HG02678 (cell line): ENCODE measurements at regions not wholly inside any gene's neighbourhood (a gene's known extent, or its start where the extent isn't known, plus 50 kb on each side); places are given as distances from the start of the nearest gene placed in this dataset.
A peak's percentile ranks its signal among the peaks of the same experiment; 100 is the strongest.

ENCODE experiments used
- ATAC-seq: cut with Tn5 transposase; IDR thresholded peaks from one replicate; pipeline ENCODE4 v1.9.1; 2021; ENCODE audit warnings: mild to moderate bottlenecking, moderate library complexity; ENCODE audit not compliant: unreplicated experiment

DNA sequence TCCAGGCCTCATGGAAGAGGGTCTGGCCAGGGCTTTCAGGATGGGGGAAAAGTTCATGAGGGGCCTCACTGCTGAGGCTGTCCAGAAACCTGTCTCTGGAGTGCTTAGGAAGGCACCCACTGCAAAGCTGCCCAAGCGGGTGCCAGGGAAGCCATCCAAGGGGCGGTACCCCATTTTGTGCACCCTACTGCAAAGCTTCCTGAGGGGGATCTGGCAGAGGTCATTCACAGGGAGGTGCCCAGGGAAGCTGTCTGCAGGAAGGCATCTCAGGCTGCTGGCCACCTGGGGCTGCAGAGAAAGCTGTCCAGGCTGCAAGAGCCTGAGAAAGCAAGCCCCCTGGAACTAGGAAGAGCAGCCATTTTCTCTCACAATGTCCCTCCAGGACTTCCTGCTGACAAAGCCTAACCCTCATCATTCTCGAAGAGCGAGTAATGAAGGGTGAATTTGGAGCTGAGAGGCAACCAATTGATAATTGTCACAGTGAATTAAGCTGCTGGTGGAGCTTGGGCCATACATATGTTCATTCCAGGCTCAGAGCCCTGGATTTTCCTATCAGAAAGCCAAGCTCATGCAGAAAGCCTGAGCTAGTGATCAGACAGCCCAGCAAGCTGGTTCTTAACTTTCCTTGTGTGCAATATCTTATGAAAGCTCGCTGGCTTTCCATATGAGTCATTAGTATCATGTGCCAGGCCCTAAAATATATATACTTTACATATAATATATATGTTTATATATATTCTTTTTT lies 62.2 kb upstream of the SLC22A16 start:
- ATAC-seq, result no peak

DNA sequence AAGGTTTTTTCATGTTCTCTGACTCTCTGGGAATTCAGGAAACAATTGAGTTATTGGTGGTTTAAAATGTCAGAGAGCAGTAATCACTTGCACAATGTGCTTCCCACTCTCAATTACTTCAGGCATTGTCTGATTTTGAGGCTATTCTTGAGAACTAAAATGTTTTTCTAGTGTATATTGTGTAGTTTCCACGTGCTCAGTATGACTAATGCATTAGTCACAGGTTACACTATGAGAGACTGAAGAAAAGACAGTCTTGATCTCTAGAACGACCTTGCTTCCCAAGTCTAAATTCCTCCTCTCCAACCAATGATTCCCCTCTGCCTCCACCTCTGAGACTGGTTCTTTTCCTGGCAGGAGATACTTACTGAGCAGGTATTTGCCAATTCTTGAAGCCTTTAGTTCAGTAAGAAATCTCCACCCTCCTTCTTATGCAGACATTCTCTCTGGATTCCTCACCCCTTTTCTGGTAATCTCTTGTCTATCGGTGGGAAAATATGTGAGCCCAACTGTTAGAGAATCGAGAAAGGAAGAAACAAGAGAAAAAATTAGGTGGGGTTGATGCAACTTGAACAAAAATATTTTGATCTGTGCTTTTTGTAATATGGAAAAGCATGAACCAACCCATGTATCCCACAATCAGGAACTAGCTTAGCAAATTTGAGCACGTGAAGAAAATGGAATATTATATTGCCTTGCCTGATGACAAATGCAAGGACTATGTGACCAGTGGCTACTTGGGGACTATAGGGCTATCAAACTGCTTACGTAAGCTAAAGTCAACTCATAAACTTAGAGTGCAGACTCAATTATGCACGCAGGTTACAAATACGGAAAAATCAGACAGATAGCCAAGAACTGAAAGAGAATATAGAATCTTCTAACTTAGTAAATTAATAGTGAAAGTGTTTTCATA lies 61.1 kb upstream of the SLC22A16 start:
- no peak for ATAC-seq

DNA sequence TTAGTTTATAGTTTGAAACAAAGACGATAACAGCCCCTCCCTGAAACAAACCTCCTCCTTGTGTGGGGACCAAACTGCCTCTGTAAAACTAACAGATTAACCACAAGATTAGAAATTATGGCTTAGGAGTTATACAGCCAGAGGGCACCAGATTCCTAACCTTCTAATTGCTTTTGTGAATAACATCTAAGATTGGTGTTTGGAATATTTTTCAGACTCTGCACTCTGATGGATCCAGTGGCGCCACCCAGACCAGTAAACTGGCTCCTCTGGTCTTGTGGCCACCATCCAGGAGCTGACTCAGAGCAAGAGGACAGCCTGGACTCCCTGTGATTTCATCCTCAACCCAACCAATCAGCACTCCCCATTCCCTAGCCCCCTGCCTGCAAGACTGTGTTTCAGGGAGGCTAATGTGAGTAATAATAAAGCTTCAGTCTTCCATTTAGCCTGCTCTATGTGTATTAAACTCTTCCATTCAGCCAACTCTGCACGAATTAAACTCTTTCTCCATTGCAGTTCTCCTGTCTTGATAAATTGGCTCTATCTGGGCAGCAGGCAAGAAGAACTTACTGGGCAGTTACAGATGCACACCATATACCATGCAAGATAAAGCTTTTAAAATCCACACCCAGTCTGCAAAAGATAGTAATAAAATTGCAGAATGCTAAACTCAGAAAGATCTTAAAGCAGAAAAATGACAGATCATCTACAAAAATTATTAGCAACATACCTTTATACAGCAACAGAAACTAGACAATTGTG lies 58.5 kb upstream of the SLC22A16 start:
- no peak for ATAC-seq

DNA sequence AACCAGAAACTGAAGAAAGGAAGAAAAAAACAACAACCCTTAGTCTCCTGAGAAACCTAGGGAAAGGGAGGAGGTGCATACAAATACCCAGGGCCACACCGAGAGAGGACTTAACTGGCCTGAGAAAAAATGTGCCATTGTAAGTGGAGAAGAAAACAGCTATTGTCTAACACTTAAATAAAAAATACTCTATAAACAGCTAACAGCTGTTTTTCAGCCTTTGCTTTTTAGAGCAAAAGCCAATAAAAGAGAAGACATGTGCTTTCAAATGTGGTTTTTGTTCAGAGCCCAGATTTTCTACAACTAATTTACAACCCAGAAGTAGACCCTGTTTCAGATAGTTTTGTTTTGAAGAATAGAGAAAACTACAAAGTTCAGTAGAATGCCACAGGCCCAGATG lies 56.0 kb upstream of the SLC22A16 start:
- ATAC-seq, result no peak

DNA sequence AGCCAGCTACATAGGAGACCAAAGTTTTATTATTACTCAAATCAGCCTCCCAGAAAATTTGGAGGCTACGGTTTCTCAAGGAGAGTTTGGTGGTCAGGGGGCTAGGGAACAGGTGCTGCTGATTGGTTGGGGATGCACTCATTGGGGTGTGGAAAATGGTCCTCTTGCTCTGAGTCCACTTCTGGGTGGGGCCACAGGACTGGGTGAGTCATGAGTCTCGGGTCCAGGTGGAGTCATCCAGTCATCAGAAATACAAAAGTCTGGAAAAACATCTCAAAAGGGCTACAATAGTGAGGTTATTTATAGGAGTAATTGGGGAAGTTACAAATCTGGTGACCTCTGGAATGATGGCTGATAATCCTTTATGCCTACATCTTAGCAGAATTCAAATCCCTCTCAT lies 54.3 kb upstream of the SLC22A16 start:
- ATAC-seq, result no peak

DNA sequence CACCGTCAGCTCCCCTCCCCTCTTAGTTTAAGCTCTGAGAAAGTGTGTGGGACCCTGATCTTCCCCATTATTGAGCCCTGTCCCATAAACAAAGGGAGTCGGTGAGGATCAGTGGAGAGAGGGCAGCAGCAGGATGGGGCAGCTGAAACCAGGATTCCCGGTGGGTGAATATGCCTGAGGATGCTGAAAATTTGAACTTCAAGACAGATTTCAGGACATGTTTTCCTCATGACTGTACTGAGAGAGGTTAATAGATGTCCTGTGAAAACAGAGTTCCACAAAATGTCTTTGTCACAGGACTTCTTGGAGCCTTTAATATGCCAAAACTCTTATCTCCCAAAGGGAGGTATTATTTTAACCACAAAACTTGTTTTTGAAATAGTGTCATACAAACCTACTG lies 53.5 kb upstream of the SLC22A16 start:
- no peak for ATAC-seq

DNA sequence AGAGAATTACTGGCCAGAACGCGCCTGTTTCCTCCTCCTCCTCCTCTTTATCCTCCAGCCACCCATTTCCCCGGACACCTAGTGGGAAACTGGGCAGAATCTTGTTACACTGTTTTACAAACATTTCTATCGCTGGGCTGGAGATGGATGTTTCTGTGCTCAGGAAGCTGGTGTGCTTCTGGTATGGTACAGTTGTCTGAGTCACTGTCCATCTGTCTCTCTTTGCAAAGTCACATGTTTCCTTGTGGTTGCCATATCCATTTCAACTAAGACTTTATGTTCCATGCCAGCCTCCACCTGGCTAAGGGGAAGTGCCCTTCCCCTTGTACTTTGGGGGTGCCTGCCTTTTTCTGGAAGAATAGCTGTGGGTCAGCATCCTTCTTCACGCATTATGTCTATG lies 52.9 kb upstream of the SLC22A16 start:
- ATAC-seq, result no peak

DNA sequence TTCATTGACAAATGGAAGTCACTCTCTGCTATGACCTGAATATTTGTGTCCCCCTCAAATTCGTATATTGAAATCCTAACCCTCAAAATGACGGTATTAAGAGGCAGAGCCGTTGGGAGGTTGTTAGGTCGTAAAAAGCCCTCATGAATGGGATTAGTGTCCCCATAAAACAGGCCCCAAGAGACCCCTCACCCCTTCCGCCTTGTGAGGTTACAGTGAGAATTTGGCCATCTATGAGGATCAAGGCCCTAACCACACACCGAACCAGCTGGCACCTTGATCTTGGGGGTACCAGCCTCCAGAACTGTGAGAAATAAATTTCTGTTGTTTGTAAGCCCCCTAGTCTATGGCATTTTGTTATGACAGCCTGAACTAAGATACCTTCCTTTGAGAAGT lies 52.5 kb upstream of the SLC22A16 start:
- ATAC-seq, result no peak

DNA sequence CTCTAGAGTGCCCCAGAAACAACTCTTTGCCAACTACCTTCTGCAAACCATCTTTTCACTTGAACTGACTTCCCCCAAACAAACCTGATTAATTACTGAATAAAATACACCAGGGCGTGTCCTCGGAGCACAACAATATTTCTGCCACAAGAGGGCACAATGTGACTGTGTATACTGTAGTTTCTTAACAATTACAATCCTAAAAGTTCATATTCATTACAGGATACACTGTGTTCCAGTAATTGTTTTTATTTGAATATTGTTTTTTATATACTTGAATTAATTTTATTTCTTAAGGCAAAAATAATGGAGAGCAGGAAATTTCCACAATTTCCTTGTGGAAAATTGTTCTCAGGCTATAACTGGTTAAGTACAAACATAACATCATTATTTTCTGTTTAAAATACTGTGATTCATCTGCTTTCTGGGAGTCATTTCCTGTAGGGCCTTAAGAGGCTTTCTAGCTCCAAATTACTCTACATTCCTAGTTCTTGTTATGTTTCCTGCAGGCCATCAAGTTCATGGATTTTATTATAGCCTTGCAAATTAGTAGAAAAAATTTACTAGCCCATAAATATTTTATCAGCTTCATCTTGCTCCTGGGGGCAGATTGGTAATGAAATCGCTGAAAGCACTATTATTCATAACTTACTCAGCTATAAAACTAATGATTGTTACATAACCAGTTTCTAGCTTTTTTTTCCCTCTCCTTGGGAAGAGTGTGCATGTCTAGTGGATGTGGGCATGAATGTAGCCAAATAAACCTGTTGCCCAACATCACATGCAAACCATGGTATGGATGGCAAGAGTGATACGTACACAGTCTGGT lies 51.9 kb upstream of the SLC22A16 start:
- ATAC-seq, result peak; percentile 51

DNA sequence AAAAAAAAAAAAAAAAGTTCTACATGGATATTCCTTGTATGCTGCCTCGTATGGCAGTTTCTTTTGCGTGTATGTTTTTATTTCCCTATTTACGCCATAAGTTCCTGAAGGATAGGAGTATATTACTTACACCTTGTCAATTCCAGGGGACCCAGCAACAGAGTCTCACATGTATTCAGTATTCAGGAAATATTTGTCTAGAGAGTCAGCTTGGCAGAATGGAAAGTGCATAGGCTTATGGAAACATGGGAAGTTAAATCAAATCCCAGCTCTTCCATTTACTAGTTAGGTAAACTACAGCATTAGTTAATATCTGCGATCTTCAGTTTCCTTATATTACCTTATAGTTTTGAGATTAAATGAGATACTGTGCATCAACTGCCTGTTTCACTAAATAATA lies 51.1 kb upstream of the SLC22A16 start:
- ATAC-seq, result no peak

DNA sequence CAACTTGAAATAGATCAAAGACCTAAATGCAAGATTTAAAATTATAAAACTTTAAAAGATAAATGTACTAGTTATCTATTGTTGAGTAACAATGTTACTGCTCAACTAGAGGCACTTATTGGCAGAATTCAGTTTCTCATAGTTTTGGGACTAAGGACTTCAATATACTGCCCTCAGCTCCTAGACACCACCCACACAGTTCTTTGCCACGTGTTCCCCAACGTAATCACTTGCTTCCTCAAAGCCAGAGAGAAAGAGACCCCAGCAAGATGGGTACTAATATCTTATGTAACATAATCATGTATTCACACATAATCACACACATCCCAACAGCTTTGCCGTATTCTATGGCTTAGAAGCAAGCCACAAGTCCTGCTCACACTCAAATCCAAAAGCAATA lies 50.3 kb upstream of the SLC22A16 start:
- ATAC-seq, result no peak
